Activated T-helper 1 cell treated with anti-CD3 and anti-CD28 coated beads, Interleukin-12 subunit alpha, Interleukin-12 subunit beta, Interleukin-2, Interleukin-4 antibody, amounts not matched to agents 30 ng/mL and 10 ng/mL and 1 ng/mL, durations not matched to agents 14 hours and 24 hours and 36 hours (primary cell): ENCODE measurements at regions not wholly inside any gene's neighbourhood (a gene's known extent, or its start where the extent isn't known, plus 50 kb on each side); places are given as distances from the start of the nearest gene placed in this dataset.

Source experiments
- DNase-seq: peaks from one replicate; pipeline ENCODE4 v3.0.0; 2021; ENCODE audit warnings: low spot score
- H3K27ac Mint-ChIP-seq: one replicate; pipeline ENCODE4 v1.8.0; 2021; ENCODE audit warnings: mild to moderate bottlenecking, mixed read lengths
- H3K27me3 Mint-ChIP-seq: one replicate; pipeline ENCODE4 v1.8.0; 2022; ENCODE audit warnings: mild to moderate bottlenecking, moderate library complexity, mixed read lengths; ENCODE audit not compliant: insufficient read depth
- H3K36me3 Mint-ChIP-seq: one replicate; pipeline ENCODE4 v1.8.0; 2021; ENCODE audit warnings: low read depth, mixed read lengths
- H3K4me1 Mint-ChIP-seq: one replicate; pipeline ENCODE4 v1.8.0; 2021; ENCODE audit warnings: low read depth, mixed read lengths
- H3K4me3 Mint-ChIP-seq: one replicate; pipeline ENCODE4 v1.8.0; 2021; ENCODE audit warnings: mild to moderate bottlenecking, moderate library complexity, mixed read lengths
- H3K9me3 Mint-ChIP-seq: one replicate; pipeline ENCODE4 v1.8.0; 2021; ENCODE audit warnings: mixed read lengths
- intact Hi-C: fragments of 100-400 bp; cut with micrococcal nuclease; formaldehyde crosslinking; loops from one replicate; pipeline ENCODE4 v1.15.1; 2024

DNA sequence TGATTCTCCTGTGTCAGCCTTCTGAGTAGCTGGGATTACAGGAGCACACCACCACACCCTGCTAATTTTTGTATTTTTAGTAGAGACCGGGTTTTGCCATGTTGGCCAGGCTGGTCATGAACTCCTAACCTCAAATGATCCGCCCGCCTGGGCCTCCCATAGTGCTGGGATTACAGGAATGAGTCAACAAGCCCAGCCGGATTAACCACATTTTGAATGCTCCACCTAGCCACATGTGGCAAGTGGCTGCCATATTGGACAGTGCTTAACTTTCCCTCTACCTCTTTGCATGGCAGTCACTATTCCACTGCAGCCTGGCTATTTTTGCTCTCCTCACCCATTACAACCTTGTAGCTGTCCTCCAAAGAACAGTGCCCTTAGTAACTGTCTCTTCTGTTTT, 160.1 kb downstream of the GATA3 start:
- H3K27ac Mint-ChIP-seq, result no peak overlapping the region
- intact Hi-C loops, result no loop called here
- peaks cover 14% of the 10 kb centered on the region for H3K9me3 Mint-ChIP-seq
- H3K27me3 Mint-ChIP-seq, result peaks cover 6% of the 10 kb centered on the region
- DNase-seq, result no peak
- peaks cover 5% of the 10 kb centered on the region for H3K36me3 Mint-ChIP-seq
- no peak overlapping the region for H3K4me3 Mint-ChIP-seq
- peaks cover 18% of the 10 kb centered on the region for H3K4me1 Mint-ChIP-seq

DNA sequence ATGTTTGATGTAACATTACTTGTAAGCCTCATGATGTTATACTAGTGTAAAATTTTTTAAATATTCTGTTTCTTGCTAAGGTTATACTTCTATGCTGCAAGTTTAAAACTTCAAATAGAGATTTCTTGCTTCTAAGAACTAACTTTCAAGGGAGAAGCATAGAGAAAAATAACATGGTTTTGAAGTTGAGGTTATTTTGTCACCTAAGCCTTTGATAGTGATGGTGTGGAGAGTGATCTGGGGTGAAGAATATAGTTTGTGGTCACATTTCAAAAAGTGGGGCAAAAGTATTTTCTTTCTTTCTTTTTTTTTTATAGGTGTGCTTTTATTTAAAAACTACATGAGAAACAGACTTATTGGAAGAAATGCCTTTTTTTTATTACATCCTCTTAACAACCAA, 162.4 kb downstream of the GATA3 start:
- DNase-seq, result no peak
- Mint-ChIP-seq H3K4me1 (peaks cover 18% of the 10 kb centered on the region), H3K9me3 (peaks cover 9% of the 10 kb centered on the region), H3K36me3 (peaks cover 5% of the 10 kb centered on the region), H3K27ac (no peak overlapping the region), H3K27me3 (peaks cover 2% of the 10 kb centered on the region), H3K4me3 (no peak overlapping the region)
- intact Hi-C loops, result no loop called here

DNA sequence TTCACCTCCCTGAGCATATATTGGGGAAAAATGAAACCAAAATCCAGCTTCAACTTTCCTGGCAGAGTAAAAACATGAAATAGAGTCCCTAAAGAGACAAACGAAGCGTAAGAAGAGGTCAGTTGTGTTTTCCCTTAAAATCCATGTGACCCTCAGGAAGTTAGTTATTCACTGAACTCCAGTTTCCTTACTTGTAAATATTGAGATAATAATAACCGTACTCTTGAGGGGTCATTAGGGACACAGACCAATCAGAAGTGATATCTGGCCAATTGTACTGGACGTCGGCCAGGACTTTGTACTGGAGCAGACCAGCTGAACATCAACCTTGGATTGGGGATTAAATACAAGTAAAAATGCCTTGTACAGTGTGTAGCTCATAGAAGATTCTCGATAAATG, 167.0 kb downstream of the GATA3 start:
- peaks cover 2% of the 10 kb centered on the region for H3K36me3 Mint-ChIP-seq
- DNase-seq, result no peak

DNA sequence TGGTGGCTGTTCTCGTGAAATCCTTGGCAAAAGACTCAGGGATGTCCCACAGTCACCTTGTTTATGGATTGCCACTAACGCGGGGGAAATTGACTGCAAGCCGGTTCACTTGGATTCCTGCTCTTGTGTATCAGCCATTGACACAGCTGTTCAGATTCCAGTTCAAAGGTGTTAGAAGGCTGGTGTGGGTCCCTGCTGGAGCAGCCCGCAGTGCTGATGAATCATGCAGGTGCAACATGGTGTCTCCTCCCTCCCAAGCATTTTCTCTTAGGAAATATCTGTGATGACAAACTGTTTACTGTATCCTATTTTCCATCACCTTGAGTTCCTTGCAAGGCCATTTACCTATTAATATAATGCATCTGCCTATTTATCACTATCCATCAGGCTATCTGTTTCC, 170.1 kb downstream of the GATA3 start:
- peaks cover 1% of the 10 kb centered on the region for H3K36me3 Mint-ChIP-seq
- H3K27ac Mint-ChIP-seq, result no peak overlapping the region
- intact Hi-C loops, result no loop called here
- peaks cover 20% of the 10 kb centered on the region for H3K4me1 Mint-ChIP-seq
- no peak overlapping the region for H3K4me3 Mint-ChIP-seq
- DNase-seq, result no peak
- peaks cover 5% of the 10 kb centered on the region for H3K27me3 Mint-ChIP-seq
- no peaks in the 10 kb centered on the region for H3K9me3 Mint-ChIP-seq

More for the DNA sequence above, 167.0 kb downstream of the GATA3 start:
- Mint-ChIP-seq H3K27ac (no peak overlapping the region), H3K4me3 (no peak overlapping the region), H3K9me3 (peaks cover 5% of the 10 kb centered on the region), H3K27me3 (peaks cover 5% of the 10 kb centered on the region), H3K4me1 (peaks cover 17% of the 10 kb centered on the region)
- intact Hi-C loops, result no loop called here

DNA sequence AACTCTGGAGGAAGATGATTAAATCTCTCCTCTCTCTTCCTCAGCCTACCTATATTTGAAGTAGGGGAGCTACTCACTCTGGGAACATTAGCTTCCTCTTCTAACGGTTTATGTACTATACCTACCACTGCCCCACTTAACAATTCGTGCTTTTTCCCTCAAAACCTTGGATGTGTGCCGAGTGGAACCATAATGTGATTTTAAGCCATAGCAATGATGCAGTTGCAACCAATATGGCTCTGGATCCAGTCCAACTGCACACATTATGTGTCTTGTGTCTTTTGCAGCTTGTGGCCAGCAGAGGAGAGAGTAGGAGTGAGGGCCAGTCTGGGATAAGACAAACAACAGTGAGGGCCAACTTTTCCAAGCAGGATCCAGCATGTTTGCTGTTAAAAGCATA, 170.7 kb downstream of the GATA3 start:
- Mint-ChIP-seq H3K27ac (no peak overlapping the region), H3K36me3 (peaks cover 1% of the 10 kb centered on the region), H3K4me1 (peaks cover 24% of the 10 kb centered on the region), H3K9me3 (no peaks in the 10 kb centered on the region), H3K27me3 (peaks cover 5% of the 10 kb centered on the region), H3K4me3 (no peak overlapping the region)
- intact Hi-C loops, result no loop called here
- no peak for DNase-seq

DNA sequence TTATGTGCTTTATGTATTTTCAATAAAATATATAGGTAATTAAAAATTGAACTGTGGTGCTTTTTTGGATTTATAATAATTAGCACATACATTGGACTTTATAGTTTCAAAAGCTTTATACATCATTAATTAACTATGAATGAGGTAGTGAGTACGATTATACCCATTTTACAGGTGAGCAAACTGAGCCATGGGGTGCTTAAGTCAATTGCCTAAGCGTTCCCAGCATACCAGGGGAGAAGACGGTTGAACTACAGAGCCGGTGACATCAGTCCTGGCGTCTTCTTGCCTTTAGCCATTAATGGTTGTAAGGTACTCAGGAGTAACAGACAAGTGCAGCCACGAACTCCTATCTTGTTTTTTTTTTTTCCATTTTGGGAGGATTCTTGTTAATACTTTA, 172.8 kb downstream of the GATA3 start:
- intact Hi-C loops, result no loop called here
- no peak overlapping the region for H3K4me3 Mint-ChIP-seq

DNA sequence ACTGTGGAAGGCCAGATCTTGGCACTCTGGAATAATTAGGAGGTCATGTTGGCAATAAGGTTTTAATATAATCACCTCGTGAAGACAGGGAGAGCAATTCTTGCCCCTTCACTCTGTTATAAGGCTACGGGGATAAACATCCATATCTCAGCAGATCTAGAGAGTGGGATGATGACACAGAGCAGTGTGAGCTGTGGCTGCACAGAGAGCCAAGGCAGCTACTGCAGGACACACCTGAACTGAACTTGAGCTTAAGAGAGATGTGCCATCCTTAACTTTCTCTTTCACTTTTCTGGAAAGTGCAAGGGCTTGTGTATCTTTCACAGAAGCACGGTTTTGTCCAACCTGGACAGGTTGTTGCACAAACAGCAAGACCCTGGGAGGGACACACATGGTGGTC, 174.7 kb downstream of the GATA3 start:
- DNase-seq, result peak; percentile 8
- Mint-ChIP-seq H3K27ac (peak overlapping the region; percentile 14), H3K36me3 (peaks cover 1% of the 10 kb centered on the region), H3K4me1 (peaks cover 44% of the 10 kb centered on the region), H3K9me3 (no peaks in the 10 kb centered on the region), H3K4me3 (peak overlapping the region; percentile 46), H3K27me3 (peaks cover 9% of the 10 kb centered on the region)
- intact Hi-C loops, result no loop called here

More for the DNA sequence above, 172.8 kb downstream of the GATA3 start:
- DNase-seq, result no peak
- Mint-ChIP-seq H3K4me1 (peaks cover 42% of the 10 kb centered on the region), H3K27me3 (peaks cover 6% of the 10 kb centered on the region), H3K9me3 (no peaks in the 10 kb centered on the region), H3K27ac (no peak overlapping the region), H3K36me3 (peaks cover 1% of the 10 kb centered on the region)

DNA sequence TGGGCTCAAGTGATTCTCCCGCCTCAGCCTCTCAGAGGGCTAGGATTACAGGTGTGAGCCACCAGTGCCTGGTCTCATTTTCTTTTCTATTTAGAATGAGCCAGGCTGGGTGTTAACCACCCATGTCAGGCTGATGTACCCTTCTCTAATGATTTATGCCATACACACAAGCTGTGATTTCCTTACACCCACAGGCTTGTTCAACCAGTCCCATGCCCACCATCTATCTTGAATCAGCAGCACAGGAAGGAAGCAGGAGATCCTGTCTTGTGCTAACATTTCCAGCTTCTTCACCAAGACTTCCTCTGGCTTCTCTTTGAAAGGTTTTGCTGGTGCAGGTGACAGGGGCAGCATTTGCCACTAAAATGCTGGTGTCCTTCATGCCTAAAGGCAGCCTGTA, 176.4 kb downstream of the GATA3 start:
- H3K27me3 Mint-ChIP-seq, result peaks cover 7% of the 10 kb centered on the region
- H3K4me3 Mint-ChIP-seq, result peak overlapping the region; percentile 22
- peaks cover 7% of the 10 kb centered on the region for H3K36me3 Mint-ChIP-seq
- peaks cover 37% of the 10 kb centered on the region for H3K4me1 Mint-ChIP-seq
- H3K27ac Mint-ChIP-seq, result no peak overlapping the region
- intact Hi-C loops, result no loop called here
- DNase-seq, result no peak
- no peaks in the 10 kb centered on the region for H3K9me3 Mint-ChIP-seq

DNA sequence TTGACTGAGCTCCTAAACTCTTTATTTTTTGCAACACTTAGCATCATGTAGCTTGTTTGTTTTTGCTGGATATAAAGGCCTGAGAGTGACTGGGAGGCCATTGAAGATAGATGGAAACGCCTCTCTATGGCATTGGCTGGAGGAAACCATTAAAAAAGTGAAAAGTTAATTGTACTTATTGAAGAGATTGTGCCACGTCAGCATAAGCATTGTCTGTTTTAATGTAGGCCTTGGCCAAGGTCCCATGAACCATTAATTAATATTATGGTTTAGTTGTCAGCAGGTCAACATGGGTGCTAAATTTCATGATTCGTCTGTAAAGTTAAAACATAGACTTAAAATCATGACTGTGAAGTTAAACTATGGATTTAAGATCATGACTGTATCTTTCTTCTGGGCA, 178.6 kb downstream of the GATA3 start:
- Mint-ChIP-seq H3K27me3 (peaks cover 5% of the 10 kb centered on the region), H3K27ac (no peak overlapping the region), H3K4me1 (peaks cover 48% of the 10 kb centered on the region), H3K36me3 (peaks cover 7% of the 10 kb centered on the region), H3K4me3 (no peak overlapping the region), H3K9me3 (no peaks in the 10 kb centered on the region)
- DNase-seq, result no peak
- intact Hi-C loops, result no loop called here

DNA sequence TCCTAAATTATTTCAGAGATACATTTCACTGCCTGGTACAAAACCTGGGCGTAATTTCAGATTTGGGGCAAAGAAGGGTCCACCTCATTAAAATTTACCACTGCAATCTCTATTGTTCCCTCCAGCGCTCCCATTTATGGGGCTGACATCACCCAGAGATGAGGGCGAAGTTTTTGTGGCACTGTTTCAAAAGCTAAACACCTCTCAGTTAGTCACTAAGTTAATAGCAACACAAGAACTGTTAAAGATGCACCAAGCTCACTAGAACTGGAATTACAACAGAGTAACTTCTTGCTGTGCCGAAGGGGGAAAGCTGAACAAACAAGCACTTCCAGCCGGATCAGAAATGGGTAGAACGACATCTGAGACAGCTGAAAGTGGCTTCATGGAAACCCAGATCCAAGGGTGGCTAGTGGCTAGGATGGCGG, 179.4 kb downstream of the GATA3 start:
- Mint-ChIP-seq H3K4me3 (no peak overlapping the region), H3K27me3 (peaks cover 5% of the 10 kb centered on the region), H3K36me3 (peaks cover 7% of the 10 kb centered on the region), H3K4me1 (peaks cover 50% of the 10 kb centered on the region), H3K27ac (no peak overlapping the region), H3K9me3 (no peaks in the 10 kb centered on the region)
- intact Hi-C loops, result no loop called here
- DNase-seq, result no peak

DNA sequence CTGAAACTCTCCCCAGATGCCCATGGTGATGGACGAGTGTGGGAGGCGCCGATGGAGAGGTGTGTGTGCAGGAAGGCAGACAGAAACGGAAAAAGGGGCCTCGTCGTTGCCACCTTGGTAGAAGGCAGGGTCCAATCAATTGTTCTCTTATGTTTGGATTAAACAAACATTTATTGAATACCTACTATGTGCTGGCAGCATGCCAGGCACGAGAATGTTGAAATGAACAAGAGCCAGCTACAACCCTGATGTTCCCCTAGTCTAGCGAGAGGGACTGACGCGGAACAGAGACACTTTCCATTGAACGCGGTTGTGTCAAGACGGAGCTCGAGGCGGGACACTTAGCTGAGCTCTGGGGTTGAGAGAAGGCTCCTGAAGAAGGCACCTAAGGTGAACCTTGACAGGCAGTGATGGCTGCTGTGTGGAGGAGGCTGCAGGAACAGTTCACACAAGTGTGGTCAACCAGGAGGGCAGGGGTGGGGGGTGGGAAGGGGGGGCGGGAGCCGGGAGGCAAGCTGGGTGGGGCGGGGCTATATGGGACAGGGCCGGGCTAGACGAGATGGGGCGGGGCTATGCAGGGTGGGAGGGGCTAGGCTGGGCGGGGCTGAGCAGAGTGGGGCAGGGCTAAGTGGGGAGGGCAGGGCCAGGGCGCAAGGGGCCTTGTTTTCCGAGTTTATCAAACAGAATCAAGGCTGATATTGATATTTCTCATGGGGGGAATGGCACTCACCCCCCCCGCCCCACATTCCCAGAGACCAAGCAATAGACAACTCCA, 181.0 kb downstream of the GATA3 start:
- H3K9me3 Mint-ChIP-seq, result no peaks in the 10 kb centered on the region
- H3K4me1 Mint-ChIP-seq, result peaks cover 53% of the 10 kb centered on the region
- H3K27me3 Mint-ChIP-seq, result peaks cover 5% of the 10 kb centered on the region
- H3K36me3 Mint-ChIP-seq, result peaks cover 5% of the 10 kb centered on the region
- no peak for DNase-seq
- no peak overlapping the region for H3K27ac Mint-ChIP-seq
- intact Hi-C loops, result loop anchor here (5.0 kb wide), 1 partner anchor 53 kb away; no protein-coding TSS in a partner anchor
- no peak overlapping the region for H3K4me3 Mint-ChIP-seq

DNA sequence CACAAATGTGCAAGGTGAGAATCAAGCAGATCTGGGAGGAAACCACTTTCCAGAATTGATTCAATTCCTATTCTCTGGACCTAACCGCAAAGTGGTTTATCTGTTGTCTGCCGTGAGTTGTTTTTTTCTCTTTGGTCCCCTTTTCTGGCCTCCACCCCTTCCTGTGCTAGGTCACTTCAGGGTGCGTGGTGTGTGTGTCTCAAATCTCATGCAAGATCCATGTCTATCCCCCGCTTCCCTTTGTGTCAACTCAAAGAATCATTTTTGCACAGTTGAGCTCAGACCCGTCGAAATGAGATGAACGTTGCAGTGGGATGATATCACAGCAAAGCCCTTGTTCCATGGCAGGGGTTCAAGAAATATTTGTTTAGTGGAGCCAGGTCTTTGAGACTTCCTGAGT, 184.5 kb downstream of the GATA3 start:
- peak overlapping the region; percentile 75 for H3K27ac Mint-ChIP-seq

DNA sequence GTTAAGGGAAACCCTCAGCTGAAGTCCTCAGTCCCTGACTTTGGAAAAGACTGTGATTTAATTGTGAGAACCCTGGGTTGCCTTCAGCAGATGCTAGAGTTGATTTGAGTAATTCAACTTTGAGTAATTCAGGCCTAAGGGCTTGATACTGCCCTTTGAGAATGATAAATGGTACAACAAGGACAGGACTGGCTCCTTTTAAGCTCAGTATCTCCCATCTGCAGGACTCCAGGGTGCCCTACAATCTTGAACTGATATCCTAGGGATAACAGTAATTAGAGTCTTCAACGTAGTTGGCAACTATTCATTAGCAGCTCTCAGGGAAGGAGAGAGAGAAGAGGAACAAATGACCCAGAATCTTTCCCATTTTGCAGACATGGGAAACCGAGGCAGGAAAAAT, 186.4 kb downstream of the GATA3 start:
- Mint-ChIP-seq H3K9me3 (no peaks in the 10 kb centered on the region), H3K4me1 (peaks cover 85% of the 10 kb centered on the region), H3K27me3 (no peaks in the 10 kb centered on the region), H3K36me3 (peaks cover 7% of the 10 kb centered on the region), H3K27ac (no peak overlapping the region), H3K4me3 (no peak overlapping the region)
- intact Hi-C loops, result loop anchor here (5.0 kb wide), 2 partner anchors 231 to 336 kb away; no protein-coding TSS in a partner anchor
- no peak for DNase-seq

More for the DNA sequence above, 184.5 kb downstream of the GATA3 start:
- Mint-ChIP-seq H3K9me3 (no peaks in the 10 kb centered on the region), H3K4me3 (peak overlapping the region; percentile 41), H3K36me3 (peaks cover 8% of the 10 kb centered on the region), H3K4me1 (peaks cover 66% of the 10 kb centered on the region), H3K27me3 (no peaks in the 10 kb centered on the region)
- intact Hi-C loops, result loop anchor here (1.0 to 5.0 kb wide), 2 partner anchors 57 to 102 kb away; no protein-coding TSS in a partner anchor
- DNase-seq, result peak; percentile 37
